SK-N-SH (cell line): ENCODE measurements at regions not wholly inside any gene's neighbourhood (a gene's known extent, or its start where the extent isn't known, plus 50 kb on each side); places are given as distances from the start of the nearest gene placed in this dataset.

ENCODE experiments used
- CTCF ChIA-PET: fragments of 300-600, 350-600 bp; formaldehyde crosslinking; extraction: SDS; loops from one replicate; lab custom pipeline; 2021; lab: Yijun Ruan, JAX
- POLR2A ChIA-PET: fragments of 350-600 bp; sonication (Branson Sonifier 250); formaldehyde crosslinking; extraction: SDS; loops from one replicate; lab custom pipeline; 2020; ENCODE audit warnings: antibody characterized with exemption, inconsistent platforms; lab: Yijun Ruan, JAX
- DNase-seq: peaks from one replicate; pipeline ENCODE4 v3.0.0; 2012
- H2AFZ ChIP-seq: fragments of 200-600 bp; sonication (generic); 2 replicates; pipeline ENCODE4 v1.8.1; 2016; ENCODE audit warnings: antibody characterized with exemption, mild to moderate bottlenecking, low read depth
- H3F3A ChIP-seq: fragments of 200-600 bp; sonication (generic); replicated peaks from 2 replicates; pipeline ENCODE3; 2016; ENCODE audit warnings: antibody characterized with exemption, mild to moderate bottlenecking; ENCODE audit not compliant: insufficient read depth
- H3K27ac ChIP-seq, 2 experiments: fragments of 200-500 bp in 1 of 2; fragments of 200-600 bp in 1 of 2; sonication (Bioruptor generic) in 1 of 2; sonication (generic), shearing (Covaris generic) in 1 of 2; 2 replicates each; pipeline versions ENCODE4 v1.5.1 to v1.6.1; 2014 to 2016; ENCODE audit warnings: low read depth in 2 of 2, inconsistent platforms in 1 of 2, low read length in 1 of 2, mild to moderate bottlenecking in 1 of 2, mixed read lengths in 1 of 2
- H3K27me3 ChIP-seq: fragments of 200-600 bp; sonication (generic), shearing (Covaris generic); 2 replicates; pipeline ENCODE4 v1.6.1; 2016; ENCODE audit warnings: mixed run types; ENCODE audit not compliant: insufficient read depth
- H3K36me3 ChIP-seq, 2 experiments: fragments of 200-500 bp in 1 of 2; fragments of 200-600 bp in 1 of 2; sonication (Bioruptor generic) in 1 of 2; sonication (generic) in 1 of 2; replicated peaks in 1 of 2; 2 replicates each; pipeline versions ENCODE3 to v1.5.1; 2014 to 2016; ENCODE audit warnings: low read length in 1 of 2, mild to moderate bottlenecking in 1 of 2; ENCODE audit not compliant: insufficient read depth in 2 of 2, control insufficient read depth in 1 of 2
- H3K4me1 ChIP-seq, 2 experiments: fragments of 200-500 bp in 1 of 2; fragments of 200-600 bp in 1 of 2; sonication (Bioruptor generic) in 1 of 2; sonication (generic), shearing (Covaris generic) in 1 of 2; 2 replicates each; pipeline versions ENCODE4 v1.5.1 to v1.6.1; 2014 to 2016; ENCODE audit warnings: low read depth in 1 of 2, low read length in 1 of 2, mixed run types in 1 of 2; ENCODE audit not compliant: insufficient read depth in 2 of 2, control insufficient read depth in 1 of 2
- H3K4me2 ChIP-seq: fragments of 200-600 bp; sonication (generic), shearing (Covaris generic); 2 replicates; pipeline ENCODE4 v1.6.1; 2017; ENCODE audit warnings: mixed run types
- H3K4me3 ChIP-seq, 2 experiments: fragments of 200-500 bp in 1 of 2; fragments of 200-600 bp in 1 of 2; sonication (Bioruptor generic) in 1 of 2; sonication (generic), shearing (Covaris generic) in 1 of 2; 2 replicates each; pipeline versions ENCODE4 v1.5.1 to v1.8.1; 2014 to 2016; ENCODE audit warnings: low read depth in 2 of 2, inconsistent platforms in 1 of 2, low read length in 1 of 2, mild to moderate bottlenecking in 1 of 2, mixed read lengths in 1 of 2, moderate library complexity in 1 of 2
- H3K79me2 ChIP-seq: fragments of 200-600 bp; sonication (generic); 2 replicates; pipeline ENCODE4 v1.8.1; 2017; ENCODE audit warnings: mild to moderate bottlenecking; ENCODE audit not compliant: insufficient read depth
- H3K9ac ChIP-seq: fragments of 200-600 bp; sonication (generic); 2 replicates; pipeline ENCODE4 v1.6.1; 2017; ENCODE audit warnings: mixed run types
- H3K9me2 ChIP-seq: fragments of 200-600 bp; sonication (generic); 2 replicates; pipeline ENCODE4 v1.6.1; 2017; ENCODE audit warnings: mixed run types
- H3K9me3 ChIP-seq: fragments of 200-600 bp; sonication (generic); 2 replicates; pipeline ENCODE4 v1.6.1; 2017; ENCODE audit warnings: mixed run types, mild to moderate bottlenecking, moderate library complexity
- H4K20me1 ChIP-seq: fragments of 200-600 bp; sonication (generic); 2 replicates; pipeline ENCODE4 v1.6.1; 2017; ENCODE audit warnings: mild to moderate bottlenecking, mixed run types; ENCODE audit not compliant: insufficient read depth
- ELF1 ChIP-seq: IDR thresholded peaks from 2 replicates; pipeline ENCODE4 v1.4.0; 2012
- JUND ChIP-seq: IDR thresholded peaks from 2 replicates; pipeline ENCODE4 v1.4.0; 2012
- RAD21 ChIP-seq: IDR thresholded peaks from 2 replicates; pipeline ENCODE4 v1.6.1; 2012; ENCODE audit warnings: mild to moderate bottlenecking, low read length
- RXRA ChIP-seq: IDR thresholded peaks from 2 replicates; pipeline ENCODE4 v1.4.0; 2012; ENCODE audit warnings: low read depth, mild to moderate bottlenecking, borderline replicate concordance
- SIN3A ChIP-seq: IDR thresholded peaks from 2 replicates; pipeline ENCODE4 v1.6.1; 2012; ENCODE audit warnings: low read depth, mild to moderate bottlenecking, low read length, moderate library complexity, borderline replicate concordance
- WGBS: methylation state at CpG from one replicate; pipeline ENCODE4 v1.1.6; 2017; ENCODE audit warnings: low lambda C conversion rate; 5-methylcytosine and 5-hydroxymethylcytosine counted together
- TF ChIP-seq, protein P1 (sequence below): fragments of 150-350 bp; IDR thresholded peaks from 2 replicates; pipeline ENCODE4 v1.6.1; 2016; ENCODE audit warnings: mild to moderate bottlenecking, low read depth, low read length
- TF ChIP-seq, protein P2 (sequence below): fragments of 200-600 bp; sonication (generic); IDR thresholded peaks from 2 replicates; pipeline ENCODE4 v1.6.1; 2017; ENCODE audit warnings: antibody characterized with exemption, mild to moderate bottlenecking, moderate library complexity
- TF ChIP-seq, protein P3 (sequence below): fragments of 150-350 bp; IDR thresholded peaks from 2 replicates; pipeline ENCODE4 v1.6.1; 2017; ENCODE audit warnings: antibody characterized with exemption, low read length, low read depth, borderline replicate concordance

DNA sequence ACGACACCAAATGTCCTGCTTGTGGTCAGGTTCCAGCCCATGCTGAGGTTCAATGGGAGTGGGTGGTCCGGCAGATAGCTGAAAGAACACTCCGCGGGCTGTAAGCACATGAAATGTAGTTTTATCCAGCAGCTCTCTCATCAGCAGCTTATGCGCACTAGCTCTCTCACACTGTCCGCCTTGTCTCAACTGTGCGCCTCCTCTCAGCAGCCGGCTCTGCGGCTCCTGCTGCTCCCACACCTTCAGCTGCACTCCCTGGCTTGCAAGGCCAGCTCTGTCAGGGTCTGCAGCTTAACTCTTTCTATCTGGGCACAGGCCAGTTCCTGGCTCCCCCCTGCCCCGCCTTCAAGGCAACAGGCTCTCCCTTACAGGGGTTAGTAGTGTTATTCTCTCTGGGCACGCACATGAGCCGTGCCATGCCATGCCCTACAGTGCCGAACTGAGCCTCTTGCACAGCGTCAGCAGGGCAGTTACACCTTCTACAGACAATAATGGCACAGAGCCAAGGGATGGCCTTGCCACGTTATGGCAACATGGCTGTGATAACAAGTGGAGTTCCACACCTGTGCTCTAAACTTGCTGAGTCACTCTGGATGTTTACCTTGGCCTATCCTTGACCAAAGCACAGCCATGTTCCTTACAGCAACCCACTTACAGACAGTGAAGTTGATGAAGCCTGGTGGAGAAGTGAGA is 84.0 kb upstream of the LRFN2 start:
- Histone ChIP-seq H2AFZ (no peak overlapping the region), H3F3A (no peaks in the 10 kb centered on the region), H3K9me2 (no peaks in the 10 kb centered on the region), H3K9me3 (no peaks in the 10 kb centered on the region), H3K4me2 (no peak overlapping the region), H3K79me2 (no peaks in the 10 kb centered on the region), H3K4me1 (peaks cover 0 to 26% of the 10 kb centered on the region in 2 experiments; a peak in 1 of 4 replicates), H3K27me3 (no peaks in the 10 kb centered on the region), H3K9ac (no peak overlapping the region), H4K20me1 (no peaks in the 10 kb centered on the region), H3K4me3 (no peak overlapping the region), H3K36me3 (no peaks in the 10 kb centered on the region), H3K27ac (no peak overlapping the region; a peak in 1 of 4 replicates)
- no peak for DNase-seq
- TF ChIP-seq RAD21: no peak
- TF ChIP-seq, protein P1, sequence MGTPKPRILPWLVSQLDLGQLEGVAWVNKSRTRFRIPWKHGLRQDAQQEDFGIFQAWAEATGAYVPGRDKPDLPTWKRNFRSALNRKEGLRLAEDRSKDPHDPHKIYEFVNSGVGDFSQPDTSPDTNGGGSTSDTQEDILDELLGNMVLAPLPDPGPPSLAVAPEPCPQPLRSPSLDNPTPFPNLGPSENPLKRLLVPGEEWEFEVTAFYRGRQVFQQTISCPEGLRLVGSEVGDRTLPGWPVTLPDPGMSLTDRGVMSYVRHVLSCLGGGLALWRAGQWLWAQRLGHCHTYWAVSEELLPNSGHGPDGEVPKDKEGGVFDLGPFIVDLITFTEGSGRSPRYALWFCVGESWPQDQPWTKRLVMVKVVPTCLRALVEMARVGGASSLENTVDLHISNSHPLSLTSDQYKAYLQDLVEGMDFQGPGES: no peak
- no peak for TF ChIP-seq RXRA
- TF ChIP-seq SIN3A: no peak
- no peak for TF ChIP-seq ELF1
- CTCF ChIA-PET: interaction anchor here (0.6 to 2.0 kb wide), 5 partner anchors 15 to 54 kb away, joined by 3 to 6 read pairs (median 4); no protein-coding TSS in a partner anchor
- POLR2A ChIA-PET: no interaction called here
- 66% methylated on average over 10 of the region's 15 CpGs for WGBS

DNA sequence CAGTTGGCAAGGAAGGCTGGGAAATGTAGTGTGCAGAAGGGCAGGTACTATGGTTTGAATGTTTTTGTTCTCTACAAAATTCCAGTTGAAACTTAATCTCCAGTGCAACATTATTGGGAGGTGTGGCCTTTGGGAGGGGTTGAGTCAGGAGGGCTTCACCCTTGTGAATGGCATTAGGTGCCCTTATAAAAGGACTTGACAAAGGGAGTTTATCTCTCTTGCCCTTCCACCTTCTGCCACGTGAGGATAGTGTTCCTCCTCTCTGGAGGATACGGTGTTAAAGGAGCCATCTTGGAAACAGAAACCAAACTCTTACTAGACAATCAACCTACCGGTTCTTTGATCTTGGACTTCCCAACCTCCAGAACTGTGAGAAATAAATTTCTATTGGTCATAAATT is 82.2 kb upstream of the LRFN2 start:
- H3K9ac ChIP-seq: no peak overlapping the region
- H4K20me1 ChIP-seq: no peaks in the 10 kb centered on the region
- H3K79me2 ChIP-seq: no peaks in the 10 kb centered on the region
- H3K4me1 ChIP-seq: peaks cover 0 to 26% of the 10 kb centered on the region in 2 experiments; a peak in 1 of 4 replicates
- TF ChIP-seq, protein P2, sequence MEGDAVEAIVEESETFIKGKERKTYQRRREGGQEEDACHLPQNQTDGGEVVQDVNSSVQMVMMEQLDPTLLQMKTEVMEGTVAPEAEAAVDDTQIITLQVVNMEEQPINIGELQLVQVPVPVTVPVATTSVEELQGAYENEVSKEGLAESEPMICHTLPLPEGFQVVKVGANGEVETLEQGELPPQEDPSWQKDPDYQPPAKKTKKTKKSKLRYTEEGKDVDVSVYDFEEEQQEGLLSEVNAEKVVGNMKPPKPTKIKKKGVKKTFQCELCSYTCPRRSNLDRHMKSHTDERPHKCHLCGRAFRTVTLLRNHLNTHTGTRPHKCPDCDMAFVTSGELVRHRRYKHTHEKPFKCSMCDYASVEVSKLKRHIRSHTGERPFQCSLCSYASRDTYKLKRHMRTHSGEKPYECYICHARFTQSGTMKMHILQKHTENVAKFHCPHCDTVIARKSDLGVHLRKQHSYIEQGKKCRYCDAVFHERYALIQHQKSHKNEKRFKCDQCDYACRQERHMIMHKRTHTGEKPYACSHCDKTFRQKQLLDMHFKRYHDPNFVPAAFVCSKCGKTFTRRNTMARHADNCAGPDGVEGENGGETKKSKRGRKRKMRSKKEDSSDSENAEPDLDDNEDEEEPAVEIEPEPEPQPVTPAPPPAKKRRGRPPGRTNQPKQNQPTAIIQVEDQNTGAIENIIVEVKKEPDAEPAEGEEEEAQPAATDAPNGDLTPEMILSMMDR: peak; percentile 11; the same call in 1 of the 2 replicates
- TF ChIP-seq, protein P3, sequence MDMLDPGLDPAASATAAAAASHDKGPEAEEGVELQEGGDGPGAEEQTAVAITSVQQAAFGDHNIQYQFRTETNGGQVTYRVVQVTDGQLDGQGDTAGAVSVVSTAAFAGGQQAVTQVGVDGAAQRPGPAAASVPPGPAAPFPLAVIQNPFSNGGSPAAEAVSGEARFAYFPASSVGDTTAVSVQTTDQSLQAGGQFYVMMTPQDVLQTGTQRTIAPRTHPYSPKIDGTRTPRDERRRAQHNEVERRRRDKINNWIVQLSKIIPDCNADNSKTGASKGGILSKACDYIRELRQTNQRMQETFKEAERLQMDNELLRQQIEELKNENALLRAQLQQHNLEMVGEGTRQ: no peak
- no peak for TF ChIP-seq JUND
- H3K36me3 ChIP-seq: no peaks in the 10 kb centered on the region
- no peaks in the 10 kb centered on the region for H3K9me2 ChIP-seq
- CTCF ChIA-PET: interaction anchor here (1.0 to 1.6 kb wide), 2 partner anchors 22 to 81 kb away, joined by 3 to 8 read pairs; no protein-coding TSS in a partner anchor
- no peak overlapping the region for H3K4me2 ChIP-seq
- no peaks in the 10 kb centered on the region for H3K27me3 ChIP-seq
- H3K27ac ChIP-seq: no peak overlapping the region
- H3F3A ChIP-seq: no peaks in the 10 kb centered on the region
- WGBS: 48% methylated on average over 3 of the region's 3 CpGs
- DNase-seq: no peak
- H2AFZ ChIP-seq: no peak overlapping the region
- H3K4me3 ChIP-seq: no peak overlapping the region
- POLR2A ChIA-PET: no interaction called here
- no peaks in the 10 kb centered on the region for H3K9me3 ChIP-seq
